Lung (tissue), 11 donors: ENCODE measurements at regions not wholly inside any gene's neighbourhood (a gene's known extent, or its start where the extent isn't known, plus 50 kb on each side); places are given as distances from the start of the nearest gene placed in this dataset.

ENCODE experiments used
- ATAC-seq: fragments of 200-7000 bp; cut with Tn5 transposase; one replicate; pipeline ENCODE4 v1.9.1; 2020; ENCODE audit warnings: moderate number of reproducible peaks; ENCODE audit not compliant: insufficient read depth, low FRiP score
- DNase-seq, 3 donors: peaks; one replicate each; pipeline ENCODE4 v3.0.0-alpha.2; 2013 to 2017
- H3K27ac ChIP-seq, 2 donors: one replicate each; pipeline ENCODE4 v1.5.1; 2013; ENCODE audit warnings: mild to moderate bottlenecking in 2 of 2, moderate library complexity in 2 of 2, control low read depth in 1 of 2, inconsistent platforms in 1 of 2, low read depth in 1 of 2, low read length in 1 of 2
- H3K27me3 ChIP-seq, 3 donors: one replicate each; pipeline ENCODE4 v1.5.1; 2013; ENCODE audit warnings: low read length in 2 of 3; ENCODE audit not compliant: control insufficient read depth in 3 of 3, insufficient read depth in 3 of 3
- H3K36me3 ChIP-seq, 4 donors: one replicate each; pipeline ENCODE4 v1.5.1; 2013; ENCODE audit warnings: low read length in 4 of 4, mild to moderate bottlenecking in 1 of 4, moderate library complexity in 1 of 4; ENCODE audit not compliant: control insufficient read depth in 4 of 4, insufficient read depth in 4 of 4
- H3K4me1 ChIP-seq, 5 donors: one replicate each; pipeline ENCODE4 v1.5.1; 2013; ENCODE audit warnings: low read length in 5 of 5, mild to moderate bottlenecking in 2 of 5, moderate library complexity in 1 of 5; ENCODE audit not compliant: control insufficient read depth in 5 of 5, insufficient read depth in 5 of 5
- H3K4me3 ChIP-seq: one replicate; pipeline ENCODE4 v1.5.1; 2013; ENCODE audit warnings: mild to moderate bottlenecking, control low read depth, moderate library complexity
- H3K9ac ChIP-seq, 2 donors: one replicate each; pipeline ENCODE4 v1.5.1; 2013; ENCODE audit warnings: low read length in 2 of 2, control low read depth in 1 of 2; ENCODE audit not compliant: insufficient read depth in 1 of 2
- H3K9me3 ChIP-seq, 4 donors: one replicate each; pipeline ENCODE4 v1.5.1; 2013; ENCODE audit warnings: low read length in 3 of 4, mild to moderate bottlenecking in 1 of 4, moderate library complexity in 1 of 4; ENCODE audit not compliant: control insufficient read depth in 4 of 4, insufficient read depth in 3 of 4
- CTCF ChIP-seq: IDR thresholded peaks from 2 replicates; pipeline ENCODE4 v1.5.1; 2012; ENCODE audit warnings: mild to moderate bottlenecking; ENCODE audit errors: control extremely low read depth, extremely low read depth
- WGBS, 2 donors: extraction: QIAGEN DNeasy Blood & Tissue Kit; methylation state at CpG; one replicate each; pipeline ENCODE4 v1.1.7; 2013; 5-methylcytosine and 5-hydroxymethylcytosine counted together
- donor health status: control.
- donor health status: control.
- donor health status: Bipolar disorder and iron deficiency.
- donor health status: healthy.
- donor health status: DM: yes; HTN: yes; CAD: no.

- TF ChIP-seq CTCF: no peak
- DNase-seq (peak; percentile 23 to 74 (median 61)), ATAC-seq (no peak)
- Histone ChIP-seq H3K27ac (no peak overlapping the region), H3K36me3 (no peaks in the 10 kb centered on the region), H3K9ac (no peak overlapping the region), H3K4me1 (peaks cover 0 to 11% (median 0%) of the 10 kb centered on the region in 5 donors), H3K4me3 (no peak overlapping the region), H3K27me3 (no peaks in the 10 kb centered on the region), H3K9me3 (peaks cover 0 to 2% (median 0%) of the 10 kb centered on the region in 4 donors)
- WGBS, 2 donors: 57 to 59% methylated on average over 1 of the region's 1 CpG
Measured at GRCh38 chr3:59607656-59608055, 557.8 kb upstream of the CFAP20DC start.

GRCh38 chr3:59606638-59607266 is 556.9 kb upstream of the CFAP20DC start:
- Histone ChIP-seq H3K27me3 (no peaks in the 10 kb centered on the region), H3K4me3 (no peak overlapping the region), H3K9ac (no peak overlapping the region), H3K9me3 (peaks cover 0 to 2% (median 0%) of the 10 kb centered on the region in 4 donors), H3K36me3 (no peaks in the 10 kb centered on the region), H3K27ac (no peak overlapping the region), H3K4me1 (peaks cover 0 to 14% (median 0%) of the 10 kb centered on the region in 5 donors)
- DNase-seq (no peak), ATAC-seq (no peak)
- 56 to 62% methylated on average over 4 of the region's 4 CpGs for WGBS, 2 donors
- no peak for TF ChIP-seq CTCF

- WGBS, 2 donors: 87 to 92% methylated on average over 5 of the region's 5 CpGs
- Histone ChIP-seq H3K9me3 (peaks cover 0 to 2% (median 0%) of the 10 kb centered on the region in 4 donors), H3K4me3 (no peak overlapping the region), H3K36me3 (no peaks in the 10 kb centered on the region), H3K4me1 (peaks cover 0 to 20% (median 0%) of the 10 kb centered on the region in 5 donors), H3K27ac (no peak overlapping the region), H3K27me3 (no peaks in the 10 kb centered on the region), H3K9ac (no peak overlapping the region)
- no peak for TF ChIP-seq CTCF
- ATAC-seq (no peak), DNase-seq (no peak)
Measured at GRCh38 chr3:59605944-59606534, 556.2 kb upstream of the CFAP20DC start.

- H3K9ac ChIP-seq: no peak overlapping the region
- 98 to 100% methylated on average over 1 of the region's 1 CpG for whole genome bisulfite sequencing, 2 donors
- no peaks in the 10 kb centered on the region for H3K27me3 ChIP-seq
- ATAC-seq (no peak), DNase-seq (no peak)
- H3K36me3 ChIP-seq: no peaks in the 10 kb centered on the region
- peaks cover 0 to 18% (median 0%) of the 10 kb centered on the region in 5 donors for H3K4me1 ChIP-seq
- no peak overlapping the region for H3K4me3 ChIP-seq
- no peak overlapping the region for H3K27ac ChIP-seq
- no peak for TF ChIP-seq CTCF
- peaks cover 0 to 2% (median 0%) of the 10 kb centered on the region in 4 donors for H3K9me3 ChIP-seq
Measured at GRCh38 chr3:59605318-59605717, 555.5 kb upstream of the CFAP20DC start.
